ENCODE measurements at regions not wholly inside any gene's neighbourhood (a gene's known extent, or its start where the extent isn't known, plus 50 kb on each side); places are given as distances from the start of the nearest gene placed in this dataset.
"Not testable (repeated sequence)": the region's sequence is repeated elsewhere in the genome, so short reads cannot be mapped to it uniquely, and the experiment has no call there.

GRCh38 chr9:78712903-78713613 is 416.1 kb downstream of the PSAT1 start:
- peaks cover 25% of the 10 kb centered on the region for H3K4me1 ChIP-seq (ENCODE audit: insufficient read depth)
- no peaks in the 10 kb centered on the region for H4K20me1 ChIP-seq (ENCODE audit: insufficient read depth)
- 71 to 76% methylated on average over 4 of the region's 4 CpGs for WGBS, 2 experiments (ENCODE audit: low coverage in 1 of 2, low lambda C conversion rate in 2 of 2, missing lambda C conversion rate in 2 of 2)
- no peaks in the 10 kb centered on the region for H3K9me3 ChIP-seq (ENCODE audit: low read depth)
- H3K9me2 ChIP-seq (ENCODE audit: insufficient read depth) = no peaks in the 10 kb centered on the region
- in situ Hi-C loops (cut with MboI) = no loop called here
- no peaks in the 10 kb centered on the region for H3K27me3 ChIP-seq (replicated peaks; ENCODE audit: insufficient read depth)
- H3F3A ChIP-seq (ENCODE audit: insufficient read depth) = peaks cover 30% of the 10 kb centered on the region
- DNase-seq = no peak
- TF ChIP-seq EZH2 (IDR thresholded peaks at IDR 0.05; ENCODE audit: insufficient read depth, poor library complexity, severe bottlenecking) = no peak
- TF ChIP-seq EZH2phosphoT487 (IDR thresholded peaks at IDR 0.05; ENCODE audit: insufficient read depth, low read depth) = no peak
- no peak overlapping the region for H3K9ac ChIP-seq
- H3K27ac ChIP-seq = no peak overlapping the region
- H3K79me2 ChIP-seq (ENCODE audit: insufficient read depth) = no peaks in the 10 kb centered on the region
- H2AFZ ChIP-seq = no peak overlapping the region
- no peak overlapping the region for H3K4me3 ChIP-seq
- no peak overlapping the region for H3K4me2 ChIP-seq (ENCODE audit: unreplicated experiment)
- H3K36me3 ChIP-seq (ENCODE audit: low read depth) = no peaks in the 10 kb centered on the region

GRCh38 chr9:78713614-78714405 is 416.9 kb downstream of the PSAT1 start:
- Histone ChIP-seq H3K4me3 (0 out of 2 replicates have a peak overlapping the region, but pooled peaks have one; percentile 1), H3K9me2 (ENCODE audit: insufficient read depth) (no peaks in the 10 kb centered on the region), H2AFZ (no peak overlapping the region), H3F3A (ENCODE audit: insufficient read depth) (peaks cover 23% of the 10 kb centered on the region), H3K27ac (peak overlapping the region; percentile 67), H3K9me3 (ENCODE audit: low read depth) (no peaks in the 10 kb centered on the region), H3K79me2 (ENCODE audit: insufficient read depth) (no peaks in the 10 kb centered on the region), H3K9ac (peak overlapping the region; percentile 27), H3K4me2 (ENCODE audit: unreplicated experiment) (peak overlapping the region; percentile 29), H3K36me3 (ENCODE audit: low read depth) (no peaks in the 10 kb centered on the region), H4K20me1 (ENCODE audit: insufficient read depth) (no peaks in the 10 kb centered on the region), H3K27me3 (replicated peaks; ENCODE audit: insufficient read depth) (no peaks in the 10 kb centered on the region), H3K4me1 (ENCODE audit: insufficient read depth) (peaks cover 19% of the 10 kb centered on the region)
- DNase-seq = peak; percentile 69
- in situ Hi-C loops (cut with MboI) = no loop called here
- TF ChIP-seq EZH2phosphoT487 (IDR thresholded peaks at IDR 0.05; ENCODE audit: insufficient read depth, low read depth) (no peak), EZH2 (IDR thresholded peaks at IDR 0.05; ENCODE audit: insufficient read depth, poor library complexity, severe bottlenecking) (no peak)
- 23 to 24% methylated on average over 5 of the region's 5 CpGs for WGBS, 2 experiments (ENCODE audit: low coverage in 1 of 2, low lambda C conversion rate in 2 of 2, missing lambda C conversion rate in 2 of 2)

GRCh38 chr9:78714576-78714975 is 417.7 kb downstream of the PSAT1 start:
- Histone ChIP-seq H2AFZ (0 out of 2 replicates have a peak overlapping the region, but pooled peaks have one; percentile 3), H3K79me2 (ENCODE audit: insufficient read depth) (no peaks in the 10 kb centered on the region), H3K4me1 (ENCODE audit: insufficient read depth) (peaks cover 19% of the 10 kb centered on the region), H3K27me3 (replicated peaks; ENCODE audit: insufficient read depth) (no peaks in the 10 kb centered on the region), H3K9ac (peak overlapping the region; percentile 27), H3K4me2 (ENCODE audit: unreplicated experiment) (peak overlapping the region; percentile 29), H3K9me2 (ENCODE audit: insufficient read depth) (no peaks in the 10 kb centered on the region), H3K9me3 (ENCODE audit: low read depth) (no peaks in the 10 kb centered on the region), H4K20me1 (ENCODE audit: insufficient read depth) (no peaks in the 10 kb centered on the region), H3K27ac (peak overlapping the region; percentile 67), H3K36me3 (ENCODE audit: low read depth) (no peaks in the 10 kb centered on the region), H3F3A (ENCODE audit: insufficient read depth) (peaks cover 23% of the 10 kb centered on the region), H3K4me3 (0 out of 2 replicates have a peak overlapping the region, but pooled peaks have one; percentile 1)
- TF ChIP-seq EZH2phosphoT487 (IDR thresholded peaks at IDR 0.05; ENCODE audit: insufficient read depth, low read depth) (peak; percentile 98), EZH2 (IDR thresholded peaks at IDR 0.05; ENCODE audit: insufficient read depth, poor library complexity, severe bottlenecking) (no peak)
- peak; percentile 75 for DNase-seq
- in situ Hi-C loops (cut with MboI) = no loop called here
- WGBS, 2 experiments (ENCODE audit: low coverage in 1 of 2, low lambda C conversion rate in 2 of 2, missing lambda C conversion rate in 2 of 2) = 1 to 3% methylated on average over 2 of the region's 2 CpGs

GRCh38 chr9:78719029-78719428 is 422.1 kb downstream of the PSAT1 start:
- DNase-seq; H3K79me2 ChIP-seq (ENCODE audit: insufficient read depth); H4K20me1 ChIP-seq (ENCODE audit: insufficient read depth); H3K27me3 ChIP-seq (replicated peaks; ENCODE audit: insufficient read depth); H3K36me3 ChIP-seq (ENCODE audit: low read depth); H2AFZ ChIP-seq; in situ Hi-C loops (cut with MboI); H3K9me3 ChIP-seq (ENCODE audit: low read depth); H3K4me2 ChIP-seq (ENCODE audit: unreplicated experiment); H3K9ac ChIP-seq; H3K4me3 ChIP-seq; H3K9me2 ChIP-seq (ENCODE audit: insufficient read depth); H3K27ac ChIP-seq: not testable (repeated sequence)
- WGBS, 2 experiments (ENCODE audit: low coverage in 1 of 2, low lambda C conversion rate in 2 of 2, missing lambda C conversion rate in 2 of 2) = 73 to 75% methylated on average over 4 of the region's 4 CpGs
- H3F3A ChIP-seq (ENCODE audit: insufficient read depth) = peaks cover 11% of the 10 kb centered on the region
- peaks cover 11% of the 10 kb centered on the region for H3K4me1 ChIP-seq (ENCODE audit: insufficient read depth)

Data from GM23248 (cell line).